SU-DHL-6 (cell line): ENCODE measurements at regions not wholly inside any gene's neighbourhood (a gene's known extent, or its start where the extent isn't known, plus 50 kb on each side); places are given as distances from the start of the nearest gene placed in this dataset.

ENCODE experiments used
- EZH2phosphoT487 ChIP-seq: fragments of 200-600 bp; sonication (generic), shearing (Covaris generic); conservative IDR thresholded peaks from 2 replicates; pipeline ENCODE4 v1.6.1; 2018; ENCODE audit warnings: mild to moderate bottlenecking, antibody characterized with exemption, low read length, moderate library complexity, mixed read lengths
- TF ChIP-seq, protein P1 (sequence below): fragments of 200-600 bp; sonication (generic); IDR thresholded peaks from one replicate; pipeline ENCODE4 v1.5.1; 2017; ENCODE audit warnings: antibody characterized with exemption, mild to moderate bottlenecking, low read length, moderate library complexity; ENCODE audit not compliant: insufficient read depth, poor library complexity, severe bottlenecking

DNA sequence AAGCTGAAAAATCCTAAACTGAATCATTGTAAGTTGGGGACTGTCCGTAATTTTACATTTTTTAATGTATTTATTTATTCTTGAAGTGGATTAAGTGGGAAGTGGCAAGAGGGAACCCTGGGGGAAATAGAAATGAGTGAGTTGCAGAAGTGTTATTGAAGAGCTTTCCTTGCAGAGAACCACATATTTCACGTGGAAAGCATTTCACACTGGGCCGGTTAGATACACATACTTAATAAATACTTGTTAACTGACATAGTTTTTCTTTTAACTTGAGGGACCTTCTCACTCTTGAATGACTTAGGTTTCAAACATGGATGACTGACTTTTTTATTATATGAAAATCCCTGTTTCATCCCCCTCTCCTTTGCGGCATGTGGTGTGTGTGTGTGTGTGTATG lies 239.3 kb downstream of the LMO4 start:
- TF ChIP-seq, protein P1, sequence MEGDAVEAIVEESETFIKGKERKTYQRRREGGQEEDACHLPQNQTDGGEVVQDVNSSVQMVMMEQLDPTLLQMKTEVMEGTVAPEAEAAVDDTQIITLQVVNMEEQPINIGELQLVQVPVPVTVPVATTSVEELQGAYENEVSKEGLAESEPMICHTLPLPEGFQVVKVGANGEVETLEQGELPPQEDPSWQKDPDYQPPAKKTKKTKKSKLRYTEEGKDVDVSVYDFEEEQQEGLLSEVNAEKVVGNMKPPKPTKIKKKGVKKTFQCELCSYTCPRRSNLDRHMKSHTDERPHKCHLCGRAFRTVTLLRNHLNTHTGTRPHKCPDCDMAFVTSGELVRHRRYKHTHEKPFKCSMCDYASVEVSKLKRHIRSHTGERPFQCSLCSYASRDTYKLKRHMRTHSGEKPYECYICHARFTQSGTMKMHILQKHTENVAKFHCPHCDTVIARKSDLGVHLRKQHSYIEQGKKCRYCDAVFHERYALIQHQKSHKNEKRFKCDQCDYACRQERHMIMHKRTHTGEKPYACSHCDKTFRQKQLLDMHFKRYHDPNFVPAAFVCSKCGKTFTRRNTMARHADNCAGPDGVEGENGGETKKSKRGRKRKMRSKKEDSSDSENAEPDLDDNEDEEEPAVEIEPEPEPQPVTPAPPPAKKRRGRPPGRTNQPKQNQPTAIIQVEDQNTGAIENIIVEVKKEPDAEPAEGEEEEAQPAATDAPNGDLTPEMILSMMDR: no peak
- no peak for TF ChIP-seq EZH2phosphoT487
